GM21529 (cell line): ENCODE measurements at regions not wholly inside any gene's neighbourhood (a gene's known extent, or its start where the extent isn't known, plus 50 kb on each side); places are given as distances from the start of the nearest gene placed in this dataset.

Experiments used
- ATAC-seq: cut with Tn5 transposase; IDR thresholded peaks from one replicate; pipeline ENCODE4 v1.9.1; 2021; ENCODE audit not compliant: unreplicated experiment

DNA sequence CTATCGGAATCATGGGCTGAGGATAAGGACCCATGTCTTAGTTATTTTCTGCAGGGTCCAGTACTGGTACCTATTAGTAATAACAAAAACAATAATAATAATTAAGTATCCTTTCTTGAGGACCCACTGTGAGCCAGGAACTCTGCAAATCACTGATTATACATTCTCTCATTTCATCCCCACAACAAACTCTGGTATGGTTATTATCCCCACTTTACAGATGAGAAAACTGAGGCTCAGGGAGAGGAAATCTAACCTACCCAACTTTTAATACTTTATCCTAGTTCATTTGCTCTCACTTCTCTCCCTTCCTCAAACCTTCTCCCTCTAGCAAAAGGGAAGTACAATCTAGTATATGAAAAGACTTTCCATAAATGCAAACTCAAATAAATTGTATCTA, 528.4 kb upstream of the PROK2 start:
- ATAC-seq, result no peak

DNA sequence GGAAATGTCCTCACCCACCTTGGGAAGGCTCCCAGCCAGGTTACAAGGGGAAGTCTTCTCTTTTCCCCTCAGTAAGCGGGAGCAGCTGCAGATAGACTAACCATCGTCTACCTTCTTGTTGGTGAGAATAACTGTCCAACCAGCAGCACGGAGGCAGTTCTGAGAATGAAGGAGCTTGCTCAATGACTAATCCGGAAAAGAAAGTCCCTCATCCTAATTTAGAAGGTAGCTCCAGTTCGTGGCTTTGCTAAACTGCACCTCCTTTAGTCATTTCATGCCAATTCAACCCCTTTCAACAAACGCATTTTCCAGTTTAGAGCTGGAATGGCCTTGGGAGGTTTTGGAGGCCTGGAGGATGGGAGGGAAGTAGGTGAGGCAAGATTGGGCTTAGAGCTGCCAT, 527.4 kb upstream of the PROK2 start:
- no peak for ATAC-seq

DNA sequence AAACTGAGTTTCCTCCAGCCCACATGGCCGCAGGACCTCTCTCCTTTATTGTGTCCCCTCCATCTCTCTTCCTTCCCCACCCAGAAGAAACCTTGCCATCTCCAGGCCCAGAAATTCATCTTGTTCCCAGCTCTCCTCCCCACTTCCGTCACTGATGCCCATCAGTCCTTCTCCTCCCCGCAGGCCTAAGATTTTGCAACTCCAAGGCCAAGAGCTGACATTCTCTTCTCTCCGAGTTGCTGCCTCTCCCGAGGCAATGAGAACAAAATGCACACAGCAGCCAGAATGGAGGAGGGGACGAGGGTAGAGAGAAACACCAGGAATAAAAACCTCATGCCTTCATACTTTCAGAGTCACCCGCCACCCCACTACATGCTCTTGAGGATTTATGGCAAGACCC, 526.5 kb upstream of the PROK2 start:
- ATAC-seq, result no peak

DNA sequence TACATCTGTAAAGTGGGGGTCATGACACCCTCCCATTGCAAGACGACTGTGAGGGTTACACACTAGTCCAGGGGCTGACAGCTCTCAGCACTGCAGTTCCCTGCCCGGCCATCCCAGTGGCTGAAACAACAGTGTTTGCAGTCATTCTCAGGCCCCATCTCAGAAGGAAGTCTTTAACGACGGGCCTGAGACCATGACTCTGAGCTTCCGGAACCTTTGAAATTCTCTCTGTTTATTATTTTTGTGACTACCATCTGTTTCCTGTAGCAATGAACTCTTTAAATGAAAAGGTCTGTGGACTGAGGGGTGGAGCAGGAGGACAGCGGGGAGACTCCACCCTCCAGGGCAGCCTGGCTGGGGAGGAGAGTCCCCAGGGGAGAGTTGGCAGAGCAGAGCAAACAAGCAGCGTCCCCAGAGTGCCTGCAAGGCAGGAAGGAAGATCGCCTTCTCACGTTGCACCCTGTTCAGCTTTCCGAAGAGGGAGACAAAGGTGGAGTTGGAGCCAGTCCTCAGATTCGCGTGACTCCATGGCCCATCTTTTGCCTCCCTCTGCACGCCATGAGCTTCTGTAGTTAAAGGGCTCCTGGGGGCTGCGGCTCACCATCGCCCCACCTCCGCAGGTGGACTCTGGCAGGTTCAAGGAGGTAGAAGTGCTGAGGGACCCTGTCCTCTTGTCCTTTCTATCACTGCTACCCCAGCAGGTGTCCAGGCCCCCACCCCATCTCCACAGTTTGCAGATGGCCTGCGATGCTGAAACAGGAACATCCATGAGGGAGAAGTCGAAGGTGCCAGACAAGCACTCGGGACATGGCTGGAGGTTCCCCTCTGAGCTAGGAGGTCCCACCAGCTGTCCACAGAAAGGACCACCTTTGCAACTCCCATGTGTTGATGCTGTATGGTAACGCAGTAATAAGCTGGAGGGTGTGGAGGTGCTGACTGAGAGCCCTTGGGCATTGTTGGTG, 525.8 kb upstream of the PROK2 start:
- peak; percentile 93 for ATAC-seq

DNA sequence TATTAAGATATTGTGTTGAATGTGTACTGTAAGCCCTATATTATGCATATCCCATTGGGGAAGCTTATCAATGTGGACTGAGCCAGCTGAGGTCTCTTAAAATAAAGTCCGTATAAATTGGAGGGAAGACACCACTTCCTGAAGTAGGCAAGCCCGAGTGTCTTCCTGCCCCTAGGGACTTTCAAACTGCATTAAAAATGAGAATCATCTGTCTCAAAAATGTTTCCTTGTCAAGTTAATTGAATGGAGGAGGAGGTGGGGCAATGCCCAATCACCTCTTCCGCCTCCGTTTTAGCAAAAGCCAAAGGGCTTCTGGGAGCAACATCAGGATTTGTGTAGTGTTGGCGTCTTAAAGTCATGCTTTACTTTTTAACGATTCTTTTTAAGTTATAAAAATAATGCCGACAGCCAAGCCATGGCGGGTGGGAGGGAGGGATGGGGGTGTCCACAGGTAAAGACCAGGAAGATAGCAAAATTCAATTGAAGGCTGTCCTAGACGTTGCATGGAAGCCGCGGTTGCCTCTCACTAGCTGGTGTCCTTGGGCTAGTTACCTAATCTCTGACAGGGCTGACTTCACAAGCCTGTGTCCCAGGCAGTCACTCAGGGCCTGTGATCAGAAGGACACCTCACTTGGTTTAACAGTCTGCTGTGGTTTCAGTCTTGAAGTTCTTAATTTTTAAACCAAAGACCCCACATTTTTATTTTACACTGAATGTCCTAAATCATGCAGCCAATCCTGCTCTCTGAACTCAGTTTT, 524.9 kb upstream of the PROK2 start:
- peak; percentile 9 for ATAC-seq

DNA sequence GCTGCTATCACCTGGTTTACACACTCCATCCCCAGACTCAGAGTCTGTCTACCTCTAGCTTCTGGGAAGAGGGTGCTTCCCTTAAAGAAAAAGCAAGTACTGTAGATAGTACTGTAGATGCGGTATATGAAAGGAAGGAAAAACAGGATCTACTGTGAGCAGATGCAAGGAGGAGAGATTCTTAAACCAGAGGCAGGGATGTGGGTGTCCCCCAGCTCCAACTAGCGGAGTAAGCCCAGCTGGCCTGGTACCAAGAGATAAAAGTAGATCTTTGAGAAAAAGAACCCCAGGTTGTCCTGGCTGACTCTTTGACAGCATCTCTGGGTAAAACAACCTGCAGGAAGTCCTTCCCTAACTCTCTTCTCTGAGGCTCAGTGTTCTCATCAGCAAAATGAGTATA, 523.7 kb upstream of the PROK2 start:
- ATAC-seq, result no peak

DNA sequence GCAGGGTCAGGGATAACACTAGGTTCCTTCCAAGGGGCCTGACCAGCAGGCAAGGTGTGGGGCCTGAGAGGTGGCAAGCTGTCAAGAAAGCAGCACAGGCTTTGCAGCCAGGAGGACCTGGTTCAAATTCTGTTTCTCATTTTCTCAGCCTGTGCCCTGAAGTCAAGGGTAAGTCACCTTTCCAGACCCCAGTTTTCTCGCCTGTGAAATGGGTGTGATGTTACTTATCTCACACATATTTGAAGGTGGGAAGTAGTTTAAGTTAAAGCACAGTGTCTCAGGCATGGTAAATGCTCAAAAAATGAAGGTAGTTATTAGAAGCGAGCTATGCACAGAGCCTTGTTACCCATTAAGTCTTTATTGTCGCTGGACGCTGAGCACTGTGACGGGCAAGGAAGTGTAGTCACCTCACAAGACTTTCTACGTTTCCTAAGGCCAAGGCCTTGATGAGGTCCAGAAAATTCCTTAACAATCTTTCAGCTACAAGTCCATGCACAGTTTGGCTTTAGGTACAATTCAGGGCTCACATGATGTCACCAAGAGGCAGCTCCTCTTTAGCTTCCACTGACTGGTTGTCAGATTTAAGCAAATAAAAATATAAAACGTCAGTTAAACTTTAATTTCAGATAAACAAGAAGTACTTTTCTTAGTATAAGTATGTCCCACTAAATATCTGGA, 522.6 kb upstream of the PROK2 start:
- ATAC-seq, result no peak

DNA sequence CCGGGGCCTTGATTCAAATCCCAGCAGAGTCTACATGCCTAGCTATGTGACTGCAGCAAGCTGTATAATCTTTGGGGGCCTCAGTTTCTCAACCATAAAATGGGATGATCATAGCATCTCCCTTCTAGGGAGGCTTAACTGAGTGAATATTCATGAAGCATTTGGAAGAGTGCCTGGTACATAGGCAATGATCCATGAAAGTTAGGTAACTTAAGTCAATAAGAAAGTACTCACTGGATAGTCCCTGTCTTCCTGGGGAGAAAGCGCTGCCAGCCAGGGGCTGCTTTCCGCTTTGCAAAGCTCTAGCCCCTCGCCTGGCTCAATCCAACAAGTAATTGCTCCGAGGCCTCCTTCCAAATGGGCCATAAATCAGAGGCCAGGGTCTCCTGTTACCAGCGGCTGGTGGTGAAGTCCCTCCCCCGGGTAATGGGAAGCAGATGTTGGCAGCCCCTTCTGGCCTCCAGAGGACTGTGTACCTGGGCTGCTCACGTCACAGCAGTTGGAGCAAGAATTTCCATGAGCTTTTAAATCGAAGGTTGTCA, 521.9 kb upstream of the PROK2 start:
- no peak for ATAC-seq

DNA sequence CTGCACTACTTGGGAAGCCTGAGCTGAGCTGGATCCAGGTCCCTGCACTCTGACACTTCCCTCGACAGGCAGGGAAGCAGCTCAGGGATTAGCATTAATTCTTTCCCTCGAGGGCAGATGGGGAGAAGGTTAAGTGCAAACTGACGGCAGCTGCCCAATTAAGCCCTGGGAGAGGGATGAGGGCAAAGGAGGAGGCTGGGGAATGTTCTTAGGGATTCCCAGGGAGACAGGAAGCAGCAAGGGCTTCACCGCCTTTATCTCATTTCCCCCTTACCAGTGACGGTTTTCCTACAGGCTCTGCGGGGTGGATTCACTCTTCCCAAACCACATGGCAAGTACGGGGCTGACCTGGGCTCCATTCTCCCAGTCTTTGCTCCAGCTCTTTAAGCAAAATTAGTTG, 519.0 kb upstream of the PROK2 start:
- ATAC-seq, result no peak

DNA sequence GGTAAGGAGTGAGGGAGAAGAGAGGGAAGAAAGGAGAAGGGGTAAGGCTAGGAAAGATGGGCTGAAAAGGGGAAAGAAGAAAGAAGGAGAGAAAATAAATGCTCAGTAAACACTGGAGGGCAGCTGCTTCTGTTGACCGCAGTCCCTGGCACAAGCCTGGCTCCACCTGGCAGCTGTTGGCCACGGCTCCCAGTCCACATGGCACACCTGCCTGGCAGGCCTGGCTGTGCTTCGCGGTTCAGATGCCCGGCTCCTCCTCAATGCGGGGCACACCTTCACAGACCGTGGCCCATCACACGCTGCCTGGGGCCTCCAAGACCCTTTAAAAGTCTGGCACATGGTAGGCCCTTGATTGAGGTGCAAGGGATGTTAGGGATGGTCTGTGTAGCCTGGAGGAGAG, 516.8 kb upstream of the PROK2 start:
- ATAC-seq, result no peak

DNA sequence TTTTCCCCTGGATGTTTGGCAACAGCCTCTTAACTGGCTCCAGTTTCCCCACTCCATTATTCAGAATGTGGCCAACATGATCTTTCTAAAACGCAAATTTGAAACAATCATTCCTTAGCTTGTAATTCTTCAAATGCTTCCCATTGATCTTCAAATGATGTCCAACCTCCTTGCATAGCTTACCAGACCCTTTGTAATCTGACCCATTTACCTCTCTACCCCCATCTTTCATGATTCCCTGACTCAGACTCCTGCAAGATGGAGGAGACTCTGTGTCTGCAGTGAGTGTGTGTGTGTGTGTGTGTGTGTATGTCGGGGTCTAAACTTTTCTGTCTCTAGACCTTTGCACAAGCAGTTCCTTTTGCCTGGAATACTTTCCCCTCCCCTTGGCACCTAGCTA, 515.7 kb upstream of the PROK2 start:
- ATAC-seq, result no peak

DNA sequence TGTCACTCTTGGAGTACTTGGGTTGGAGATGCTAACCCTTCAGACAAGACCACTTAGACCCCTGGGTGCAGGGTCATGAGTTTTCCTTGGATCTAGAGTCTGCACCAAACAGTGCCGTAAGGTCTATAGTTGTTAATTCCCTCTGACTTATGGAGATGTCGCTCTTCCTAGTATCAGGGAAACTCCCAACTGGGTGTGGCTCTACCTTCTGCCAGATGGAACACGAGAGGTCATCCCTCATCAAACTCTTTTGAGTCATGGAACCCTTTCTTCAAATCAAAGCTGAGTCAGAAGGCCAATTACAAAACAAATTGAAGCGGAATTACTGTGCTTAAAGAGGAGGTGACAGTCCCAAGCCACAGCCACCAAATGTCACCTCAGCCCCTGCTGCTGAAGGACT, 514.9 kb upstream of the PROK2 start:
- no peak for ATAC-seq

DNA sequence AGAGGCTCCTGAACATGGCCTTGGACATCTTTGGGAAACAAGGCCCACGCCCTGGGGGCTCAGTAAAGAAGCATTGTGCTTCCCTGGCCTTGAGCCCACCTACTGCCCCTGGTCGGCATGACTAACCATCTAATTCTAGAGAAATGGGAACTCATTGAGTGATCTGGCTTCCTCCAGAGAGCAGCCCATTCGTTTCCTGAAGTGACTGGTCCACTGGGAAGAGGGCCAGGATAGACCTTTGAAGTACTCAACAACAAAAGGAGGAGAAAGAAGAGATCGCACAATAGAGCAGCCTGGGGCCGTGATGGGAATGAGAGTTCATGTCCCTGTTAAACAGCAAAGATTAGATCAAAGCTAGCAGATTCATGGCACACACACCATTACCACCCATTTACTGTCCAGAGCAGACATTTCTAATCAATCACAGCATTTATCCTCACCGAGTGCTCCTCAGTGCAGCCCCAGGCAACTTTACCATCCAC, 514.4 kb upstream of the PROK2 start:
- ATAC-seq, result no peak

DNA sequence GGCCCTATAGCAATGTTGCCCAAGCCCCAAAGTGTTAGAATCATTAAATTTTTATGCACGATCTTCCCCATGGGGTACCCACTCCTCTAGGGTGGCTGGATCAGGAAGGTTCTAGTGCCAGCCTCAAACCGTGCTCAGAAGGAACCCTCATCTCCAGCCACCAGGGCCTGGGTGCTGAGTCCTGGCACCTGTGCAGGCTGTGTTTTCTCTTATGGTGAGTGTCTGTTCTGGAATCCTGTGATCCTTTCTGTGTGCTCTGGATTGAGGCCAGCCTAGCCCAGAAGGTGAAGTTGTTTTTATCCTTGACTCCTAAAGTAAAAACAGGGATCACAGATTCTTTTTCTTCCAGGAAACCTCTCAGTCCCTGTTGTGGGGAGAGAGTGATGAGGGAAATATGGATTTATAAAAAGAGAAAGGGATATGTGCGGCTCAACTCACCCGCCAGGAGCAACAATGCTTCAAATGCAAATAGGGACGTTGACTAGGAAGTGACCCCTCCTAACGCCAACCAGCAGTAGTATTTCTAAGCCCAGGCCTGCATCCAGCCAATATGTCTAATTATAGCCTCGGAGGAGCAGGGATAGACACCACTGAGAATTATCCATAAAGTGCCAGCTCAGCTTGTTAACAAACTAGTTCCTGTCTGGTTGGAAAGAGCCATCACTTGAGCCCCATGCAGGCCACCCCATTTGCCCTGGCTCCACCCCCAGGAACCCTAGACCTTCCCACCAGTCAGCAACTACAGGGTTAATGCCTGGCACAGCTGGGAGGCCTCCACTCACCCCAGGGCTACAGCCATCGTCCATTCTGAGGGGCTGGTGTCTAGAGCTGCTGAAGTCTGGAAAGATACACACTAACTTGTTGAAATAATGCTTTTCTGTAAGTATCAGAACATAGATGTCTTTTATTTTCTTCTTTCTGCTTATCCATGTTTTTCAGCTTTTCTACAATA, 513.5 kb upstream of the PROK2 start:
- no peak for ATAC-seq

DNA sequence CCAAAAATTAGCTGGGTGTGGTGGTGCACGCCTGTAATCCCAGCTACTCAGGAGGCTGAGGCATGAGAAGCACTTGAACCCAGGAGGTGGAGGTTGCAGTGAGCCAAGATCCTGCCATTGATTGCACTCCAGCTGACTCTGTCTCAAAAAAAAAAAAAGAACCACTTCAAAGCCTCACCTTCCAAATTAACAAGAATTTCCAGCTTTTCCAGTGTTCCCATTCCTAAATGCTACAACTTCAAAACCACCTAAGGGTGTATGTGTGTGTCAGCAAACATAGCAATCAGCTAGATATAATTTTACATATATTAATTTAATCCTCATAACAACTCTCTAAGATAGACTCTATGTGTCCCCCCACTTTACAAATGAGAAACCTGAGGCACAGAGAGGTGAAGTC, 512.5 kb upstream of the PROK2 start:
- ATAC-seq, result no peak

DNA sequence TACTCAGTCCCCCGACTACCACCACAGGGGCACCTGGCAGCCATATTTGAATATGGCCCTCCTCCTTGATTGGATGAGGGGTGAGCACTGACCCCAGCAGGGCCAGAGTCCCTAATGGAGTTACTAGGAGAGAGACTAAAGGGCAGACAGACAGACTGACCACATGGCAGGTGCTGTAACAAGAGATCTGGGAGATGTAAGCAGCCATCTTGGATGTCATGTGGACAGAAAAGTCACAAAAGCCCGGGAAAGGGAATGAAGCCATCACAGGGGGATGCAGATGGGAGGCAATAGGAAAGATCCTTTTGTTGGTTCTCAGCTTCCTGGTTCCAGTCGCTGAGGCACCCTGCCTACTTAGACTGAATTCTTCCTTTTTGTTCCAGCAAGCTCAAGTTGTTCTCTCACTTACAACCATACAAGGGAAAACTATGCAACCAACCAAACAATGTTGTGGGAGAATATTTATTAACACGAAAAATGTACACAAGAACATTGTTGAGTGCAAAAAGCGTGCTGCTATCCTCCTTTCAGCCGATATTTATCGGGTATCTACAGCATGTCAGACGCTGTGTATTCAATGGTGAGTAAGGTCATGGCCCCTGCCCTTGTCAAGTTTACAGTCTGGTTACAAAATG, 511.6 kb upstream of the PROK2 start:
- no peak for ATAC-seq

DNA sequence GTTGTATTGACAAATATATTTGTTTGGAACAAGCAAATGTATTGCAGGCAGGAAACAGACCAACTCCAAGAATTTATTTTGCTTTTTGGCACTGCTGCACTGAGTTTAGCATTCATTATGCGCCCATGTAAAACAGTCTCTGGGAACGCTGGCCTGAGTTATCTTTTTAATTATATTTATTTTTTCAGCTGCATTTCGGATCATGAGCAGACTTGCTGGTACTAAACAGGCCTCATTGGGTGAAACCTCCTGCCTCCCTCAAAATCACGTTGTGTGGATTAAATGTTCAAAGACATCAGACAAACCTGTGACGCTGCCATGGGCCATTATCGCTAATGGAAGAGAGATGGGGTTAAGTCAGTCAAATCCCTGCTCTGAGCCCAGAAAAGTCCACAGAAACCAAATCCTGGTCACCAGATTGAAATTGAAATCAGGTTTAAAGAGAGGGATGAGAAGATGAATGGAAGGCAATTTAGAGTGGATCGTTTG, 511.1 kb upstream of the PROK2 start:
- ATAC-seq, result no peak

DNA sequence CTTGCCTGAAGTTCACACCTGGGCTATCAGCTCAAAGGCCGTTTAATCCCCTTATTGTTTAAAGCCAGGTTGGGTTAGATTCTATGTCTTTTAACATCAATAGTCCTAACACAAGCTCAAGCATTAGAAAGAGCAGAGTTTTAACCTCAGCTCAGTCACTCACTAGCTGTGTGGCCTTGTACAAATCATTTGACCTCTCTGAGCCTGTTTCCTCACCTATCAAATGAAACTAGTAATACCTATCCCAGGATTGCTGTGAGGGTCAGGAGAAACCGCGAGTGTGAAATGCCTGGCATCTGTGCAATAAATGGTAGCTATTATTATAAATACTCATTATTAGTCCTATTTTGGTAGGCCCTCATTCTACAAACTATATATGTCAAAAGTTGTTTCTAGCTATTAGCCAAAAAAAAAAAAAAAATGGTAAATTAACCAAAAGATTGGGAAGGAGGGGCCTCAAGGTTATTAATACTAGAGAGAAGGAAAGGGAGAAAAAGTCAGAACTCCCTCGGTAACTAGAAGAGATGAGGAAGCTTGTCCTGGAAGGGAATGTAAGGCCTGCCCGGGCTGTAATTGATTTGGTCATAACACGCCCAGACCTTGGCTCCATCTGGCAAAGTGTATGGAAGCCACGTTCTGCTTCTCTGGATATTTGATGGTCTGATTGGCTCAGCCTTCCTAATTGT, 510.5 kb upstream of the PROK2 start:
- ATAC-seq, result no peak
